ENCODE measurements at regions not wholly inside any gene's neighbourhood (a gene's known extent, or its start where the extent isn't known, plus 50 kb on each side); places are given as distances from the start of the nearest gene placed in this dataset.

GRCh38 chr5:90326995-90327394, 82.6 kb downstream of the CETN3 start:
- TF ChIP-seq CTCF (IDR thresholded peaks at IDR 0.05 in 8 of 11, conservative IDR thresholded peaks at IDR 0.05 in 3 of 11): no peak
- TF ChIP-seq POLR2AphosphoS5 (IDR thresholded peaks at IDR 0.05): no peak
- no peak for TF ChIP-seq POLR2A (IDR thresholded peaks at IDR 0.05)

Data from spleen (tissue), 7 donors.